D341Med (cell line): ENCODE measurements at regions not wholly inside any gene's neighbourhood (a gene's known extent, or its start where the extent isn't known, plus 50 kb on each side); places are given as distances from the start of the nearest gene placed in this dataset.
"Not testable (repeated sequence)": the region's sequence is repeated elsewhere in the genome, so short reads cannot be mapped to it uniquely, and the experiment has no call there.

Experiments used
- DNase-seq: peaks from one replicate; pipeline ENCODE4 v3.0.0; 2012; ENCODE audit warnings: low spot score

- no peak for DNase-seq
These were observed 731.5 kb upstream of the AGA start for GRCh38 chr4:178173771-178174170.

GRCh38 chr4:178174756-178175155, 732.5 kb upstream of the AGA start:
- no peak for DNase-seq

- no peak for DNase-seq
These were observed 743.3 kb upstream of the AGA start for GRCh38 chr4:178185517-178185916.

- no peak for DNase-seq
These were observed 750.4 kb upstream of the AGA start for GRCh38 chr4:178192611-178193010.

GRCh38 chr4:178196751-178197374, 754.6 kb upstream of the AGA start:
- peak; percentile 12 for DNase-seq

GRCh38 chr4:178198691-178199090, 756.5 kb upstream of the AGA start:
- DNase-seq = no peak

- no peak for DNase-seq
These were observed 760.2 kb upstream of the AGA start for GRCh38 chr4:178202422-178202821.

- no peak for DNase-seq
These were observed 763.6 kb upstream of the AGA start for GRCh38 chr4:178205826-178206225.

GRCh38 chr4:178215309-178215708, 773.1 kb upstream of the AGA start:
- DNase-seq = no peak

- DNase-seq = no peak
These were observed 773.5 kb upstream of the AGA start for GRCh38 chr4:178215763-178216162.

- not testable (repeated sequence) for DNase-seq
These were observed 784.2 kb upstream of the AGA start for GRCh38 chr4:178226421-178226820.

- no peak for DNase-seq
These were observed 791.7 kb upstream of the AGA start for GRCh38 chr4:178233906-178234305.

- DNase-seq = no peak
These were observed 798.7 kb upstream of the AGA start for GRCh38 chr4:178240891-178241290.

GRCh38 chr4:178241601-178242118, 799.4 kb upstream of the AGA start:
- no peak for DNase-seq

- DNase-seq = no peak
These were observed 800.4 kb upstream of the AGA start for GRCh38 chr4:178242655-178243054.

GRCh38 chr4:178244785-178245184, 802.5 kb upstream of the AGA start:
- no peak for DNase-seq

- DNase-seq = no peak
These were observed 812.9 kb upstream of the AGA start for GRCh38 chr4:178255172-178255571.

- no peak for DNase-seq
These were observed 816.4 kb upstream of the AGA start for GRCh38 chr4:178258603-178259002.

GRCh38 chr4:178259566-178259965, 817.3 kb upstream of the AGA start:
- no peak for DNase-seq

GRCh38 chr4:178264001-178264400, 821.8 kb upstream of the AGA start:
- DNase-seq = no peak

GRCh38 chr4:178271386-178271785, 829.1 kb upstream of the AGA start:
- peak; percentile 14 for DNase-seq

- no peak for DNase-seq
These were observed 830.9 kb upstream of the AGA start for GRCh38 chr4:178273168-178273567.

GRCh38 chr4:178275671-178276360, 833.6 kb upstream of the AGA start:
- DNase-seq = no peak

GRCh38 chr4:178280362-178280761, 838.1 kb upstream of the AGA start:
- DNase-seq = no peak
